ENCODE measurements at regions not wholly inside any gene's neighbourhood (a gene's known extent, or its start where the extent isn't known, plus 50 kb on each side); places are given as distances from the start of the nearest gene placed in this dataset.

DNA sequence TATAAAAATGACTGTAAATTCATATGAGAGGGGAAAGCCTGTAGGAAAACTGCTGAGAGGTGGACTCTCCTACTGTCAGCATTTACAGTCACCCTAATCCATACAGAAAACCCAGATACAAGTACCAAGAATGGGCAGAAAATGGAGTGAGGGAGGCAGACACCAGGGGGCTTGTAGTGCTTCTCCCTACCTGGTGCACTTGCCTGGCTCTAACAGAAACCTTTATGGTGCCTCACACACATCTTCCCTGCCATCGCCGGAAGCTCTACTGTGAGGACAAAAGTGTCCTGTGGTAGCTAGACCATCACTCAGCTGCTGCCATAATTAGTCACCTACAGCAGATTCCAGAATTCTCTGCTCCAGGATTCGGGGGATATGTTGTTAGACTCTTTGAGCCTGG is 441.3 kb downstream of the TFAP2B start:
- no peak for DNase-seq (ENCODE audit: low spot score)
- no peaks in the 10 kb centered on the region for H3K36me3 Mint-ChIP-seq (ENCODE audit: low read depth)
- H3K9me3 Mint-ChIP-seq, result no peaks in the 10 kb centered on the region
- no peak overlapping the region for H3K4me3 Mint-ChIP-seq
- no peaks in the 10 kb centered on the region for H3K27me3 Mint-ChIP-seq (ENCODE audit: low read depth)
- H3K4me1 Mint-ChIP-seq (ENCODE audit: low read depth), result no peaks in the 10 kb centered on the region
- H3K27ac Mint-ChIP-seq, result no peak overlapping the region

- Mint-ChIP-seq H3K27ac (no peak overlapping the region), H3K9me3 (no peaks in the 10 kb centered on the region), H3K4me3 (no peak overlapping the region), H3K4me1 (ENCODE audit: low read depth) (no peaks in the 10 kb centered on the region), H3K36me3 (ENCODE audit: low read depth) (no peaks in the 10 kb centered on the region), H3K27me3 (ENCODE audit: low read depth) (no peaks in the 10 kb centered on the region)
- DNase-seq (ENCODE audit: low spot score), result no peak
Measured at GRCh38 chr6:51261691-51262090, 443.0 kb downstream of the TFAP2B start.

GRCh38 chr6:51265426-51265825 is 446.8 kb downstream of the TFAP2B start:
- Mint-ChIP-seq H3K4me3 (no peak overlapping the region), H3K27ac (no peak overlapping the region), H3K27me3 (ENCODE audit: low read depth) (no peaks in the 10 kb centered on the region), H3K36me3 (ENCODE audit: low read depth) (no peaks in the 10 kb centered on the region), H3K9me3 (no peaks in the 10 kb centered on the region), H3K4me1 (ENCODE audit: low read depth) (no peaks in the 10 kb centered on the region)
- DNase-seq (ENCODE audit: low spot score), result no peak

- no peak for DNase-seq (ENCODE audit: low spot score)
- H3K27me3 Mint-ChIP-seq (ENCODE audit: low read depth), result no peaks in the 10 kb centered on the region
- H3K36me3 Mint-ChIP-seq (ENCODE audit: low read depth), result no peaks in the 10 kb centered on the region
- H3K9me3 Mint-ChIP-seq, result no peaks in the 10 kb centered on the region
- no peaks in the 10 kb centered on the region for H3K4me1 Mint-ChIP-seq (ENCODE audit: low read depth)
- H3K4me3 Mint-ChIP-seq, result no peak overlapping the region
- no peak overlapping the region for H3K27ac Mint-ChIP-seq
Measured at GRCh38 chr6:51266604-51267003, 447.9 kb downstream of the TFAP2B start.

DNA sequence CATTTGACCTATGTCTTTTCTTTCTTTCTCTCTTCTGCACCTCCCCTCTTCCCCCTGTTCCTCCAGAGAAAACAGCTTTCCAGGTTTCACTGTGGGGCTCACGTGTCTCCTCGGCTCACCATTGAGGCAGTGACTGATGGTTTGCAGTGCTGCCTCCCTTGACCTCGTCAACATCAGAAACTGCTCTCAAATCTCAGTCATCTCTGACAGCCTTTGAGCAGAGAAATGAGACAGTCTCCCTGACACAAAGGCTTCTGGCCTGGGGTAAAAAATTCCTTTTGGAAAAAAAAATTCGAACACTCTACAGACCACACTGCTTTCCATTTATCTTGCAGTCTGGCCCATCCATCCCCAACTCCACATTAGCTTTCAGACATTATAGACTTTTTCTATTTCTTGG is 450.0 kb downstream of the TFAP2B start:
- no peak overlapping the region for H3K4me3 Mint-ChIP-seq
- H3K4me1 Mint-ChIP-seq (ENCODE audit: low read depth), result no peaks in the 10 kb centered on the region
- no peaks in the 10 kb centered on the region for H3K27me3 Mint-ChIP-seq (ENCODE audit: low read depth)
- no peaks in the 10 kb centered on the region for H3K36me3 Mint-ChIP-seq (ENCODE audit: low read depth)
- no peaks in the 10 kb centered on the region for H3K9me3 Mint-ChIP-seq
- no peak overlapping the region for H3K27ac Mint-ChIP-seq
- DNase-seq (ENCODE audit: low spot score), result no peak

- no peak for DNase-seq (ENCODE audit: low spot score)
- Mint-ChIP-seq H3K9me3 (no peaks in the 10 kb centered on the region), H3K27ac (no peak overlapping the region), H3K4me1 (ENCODE audit: low read depth) (no peaks in the 10 kb centered on the region), H3K4me3 (no peak overlapping the region), H3K27me3 (ENCODE audit: low read depth) (no peaks in the 10 kb centered on the region), H3K36me3 (ENCODE audit: low read depth) (no peaks in the 10 kb centered on the region)
Measured at GRCh38 chr6:51269876-51270275, 451.2 kb downstream of the TFAP2B start.

DNA sequence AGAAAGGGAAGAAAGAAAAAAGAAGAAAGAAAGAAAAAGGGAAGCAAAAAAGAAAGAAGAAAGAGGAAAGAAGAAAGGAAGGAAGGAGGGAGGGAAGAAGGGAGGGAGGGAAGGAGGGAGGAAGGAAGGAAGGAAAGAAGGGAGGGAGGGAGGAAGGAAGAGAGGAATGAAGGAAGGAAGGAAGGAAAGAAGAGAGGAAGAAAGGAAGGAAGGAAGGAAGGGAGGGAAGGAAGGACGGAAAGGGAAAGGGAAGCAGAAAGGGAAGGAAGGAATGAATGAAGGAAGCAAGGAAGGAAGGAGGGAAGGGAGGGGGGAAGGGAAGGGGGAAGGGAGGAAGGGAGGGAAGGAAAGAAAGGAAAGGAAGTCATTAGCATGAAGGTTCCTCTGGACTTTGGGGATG is 452.9 kb downstream of the TFAP2B start:
- H3K9me3 Mint-ChIP-seq, result no peaks in the 10 kb centered on the region
- no peaks in the 10 kb centered on the region for H3K27me3 Mint-ChIP-seq (ENCODE audit: low read depth)
- no peaks in the 10 kb centered on the region for H3K36me3 Mint-ChIP-seq (ENCODE audit: low read depth)
- no peak overlapping the region for H3K27ac Mint-ChIP-seq
- H3K4me1 Mint-ChIP-seq (ENCODE audit: low read depth), result no peaks in the 10 kb centered on the region
- H3K4me3 Mint-ChIP-seq, result no peak overlapping the region
- DNase-seq (ENCODE audit: low spot score), result no peak

- H3K4me3 Mint-ChIP-seq, result no peak overlapping the region
- no peaks in the 10 kb centered on the region for H3K9me3 Mint-ChIP-seq
- no peak overlapping the region for H3K27ac Mint-ChIP-seq
- no peaks in the 10 kb centered on the region for H3K27me3 Mint-ChIP-seq (ENCODE audit: low read depth)
- no peaks in the 10 kb centered on the region for H3K4me1 Mint-ChIP-seq (ENCODE audit: low read depth)
- no peak for DNase-seq (ENCODE audit: low spot score)
- H3K36me3 Mint-ChIP-seq (ENCODE audit: low read depth), result no peaks in the 10 kb centered on the region
Measured at GRCh38 chr6:51273228-51273961, 454.7 kb downstream of the TFAP2B start.

GRCh38 chr6:51277474-51277873 is 458.8 kb downstream of the TFAP2B start:
- no peaks in the 10 kb centered on the region for H3K36me3 Mint-ChIP-seq (ENCODE audit: low read depth)
- no peak overlapping the region for H3K4me3 Mint-ChIP-seq
- no peaks in the 10 kb centered on the region for H3K27me3 Mint-ChIP-seq (ENCODE audit: low read depth)
- DNase-seq (ENCODE audit: low spot score), result no peak
- no peak overlapping the region for H3K27ac Mint-ChIP-seq
- H3K9me3 Mint-ChIP-seq, result no peaks in the 10 kb centered on the region
- no peaks in the 10 kb centered on the region for H3K4me1 Mint-ChIP-seq (ENCODE audit: low read depth)

DNA sequence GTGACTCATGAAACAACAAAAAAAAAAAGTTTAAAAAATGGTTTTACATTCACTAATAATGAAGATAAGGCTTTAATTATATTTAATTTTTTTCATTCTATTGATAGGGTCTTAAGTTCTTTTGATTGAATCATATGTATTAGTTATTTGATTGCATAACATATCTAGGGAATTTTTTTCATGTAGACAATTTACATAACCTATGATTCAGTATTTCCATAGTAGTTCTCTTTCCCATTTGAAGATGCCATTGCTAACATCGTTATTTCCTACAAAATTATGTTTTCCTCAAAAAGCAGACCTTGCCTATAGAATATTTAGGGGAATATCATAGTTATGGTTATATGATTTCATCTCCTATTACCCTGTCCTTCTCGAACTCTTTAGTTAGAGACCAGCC is 463.4 kb downstream of the TFAP2B start:
- no peak for DNase-seq (ENCODE audit: low spot score)
- Mint-ChIP-seq H3K9me3 (no peaks in the 10 kb centered on the region), H3K27me3 (ENCODE audit: low read depth) (no peaks in the 10 kb centered on the region), H3K4me1 (ENCODE audit: low read depth) (no peaks in the 10 kb centered on the region), H3K4me3 (no peak overlapping the region), H3K36me3 (ENCODE audit: low read depth) (no peaks in the 10 kb centered on the region), H3K27ac (no peak overlapping the region)

DNA sequence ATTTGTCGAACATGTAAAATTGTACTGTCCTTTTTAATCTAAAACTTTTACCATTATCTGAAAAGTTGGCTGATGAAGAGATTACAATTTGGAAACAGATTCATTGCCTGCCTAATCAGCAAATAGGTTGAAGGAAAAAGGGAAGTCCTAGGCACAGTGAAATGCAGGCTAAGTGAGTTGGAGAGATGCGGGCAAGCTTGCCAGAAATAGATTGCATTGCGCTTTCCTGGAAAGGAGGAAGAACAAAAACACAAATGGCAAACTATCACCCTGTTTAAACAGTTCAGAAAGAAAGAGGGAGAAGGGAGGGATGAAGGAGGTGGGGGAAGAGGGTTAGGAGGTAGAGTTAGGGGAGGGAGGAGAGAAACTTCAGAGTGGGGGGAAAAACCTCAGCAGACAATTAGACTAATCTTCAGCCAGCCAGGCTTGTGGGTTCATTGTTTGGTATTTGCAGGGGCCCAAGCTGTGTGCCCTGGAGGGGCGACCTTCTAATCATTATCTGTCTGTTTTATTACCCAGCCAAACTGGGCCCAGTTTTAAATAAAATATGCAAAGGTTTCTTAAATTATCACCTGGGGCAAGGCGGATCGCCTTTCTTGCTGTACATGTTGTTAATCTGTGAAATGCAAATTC is 465.2 kb downstream of the TFAP2B start:
- DNase-seq (ENCODE audit: low spot score), result no peak
- H3K36me3 Mint-ChIP-seq (ENCODE audit: low read depth), result no peaks in the 10 kb centered on the region
- H3K4me1 Mint-ChIP-seq (ENCODE audit: low read depth), result no peaks in the 10 kb centered on the region
- no peaks in the 10 kb centered on the region for H3K9me3 Mint-ChIP-seq
- H3K27me3 Mint-ChIP-seq (ENCODE audit: low read depth), result no peaks in the 10 kb centered on the region
- no peak overlapping the region for H3K4me3 Mint-ChIP-seq
- no peak overlapping the region for H3K27ac Mint-ChIP-seq

DNA sequence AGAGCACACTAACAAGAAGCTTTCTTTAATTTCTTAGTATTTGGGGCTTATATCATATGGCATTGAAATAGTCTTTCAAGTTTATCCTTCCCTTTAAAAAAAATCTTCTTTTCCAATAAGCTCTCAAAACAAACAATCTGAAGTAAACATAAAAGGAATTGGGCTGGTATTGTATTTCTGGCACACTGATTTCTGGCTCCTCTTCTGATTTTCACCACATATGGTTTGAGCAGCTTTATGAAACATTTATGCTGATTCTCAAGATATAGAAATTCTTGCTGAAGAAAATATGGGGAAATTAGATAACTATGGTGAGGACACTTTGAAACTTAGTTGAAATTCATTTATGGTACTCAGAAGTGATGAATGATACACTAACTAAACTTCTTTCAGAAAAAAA is 467.2 kb downstream of the TFAP2B start:
- H3K27ac Mint-ChIP-seq, result no peak overlapping the region
- no peaks in the 10 kb centered on the region for H3K4me1 Mint-ChIP-seq (ENCODE audit: low read depth)
- H3K9me3 Mint-ChIP-seq, result no peaks in the 10 kb centered on the region
- no peaks in the 10 kb centered on the region for H3K36me3 Mint-ChIP-seq (ENCODE audit: low read depth)
- no peaks in the 10 kb centered on the region for H3K27me3 Mint-ChIP-seq (ENCODE audit: low read depth)
- DNase-seq (ENCODE audit: low spot score), result no peak
- H3K4me3 Mint-ChIP-seq, result no peak overlapping the region

- Mint-ChIP-seq H3K36me3 (ENCODE audit: low read depth) (no peaks in the 10 kb centered on the region), H3K27ac (no peak overlapping the region), H3K4me3 (no peak overlapping the region), H3K4me1 (ENCODE audit: low read depth) (no peaks in the 10 kb centered on the region), H3K9me3 (no peaks in the 10 kb centered on the region), H3K27me3 (ENCODE audit: low read depth) (no peaks in the 10 kb centered on the region)
- DNase-seq (ENCODE audit: low spot score), result no peak
Measured at GRCh38 chr6:51289041-51289440, 470.4 kb downstream of the TFAP2B start.

DNA sequence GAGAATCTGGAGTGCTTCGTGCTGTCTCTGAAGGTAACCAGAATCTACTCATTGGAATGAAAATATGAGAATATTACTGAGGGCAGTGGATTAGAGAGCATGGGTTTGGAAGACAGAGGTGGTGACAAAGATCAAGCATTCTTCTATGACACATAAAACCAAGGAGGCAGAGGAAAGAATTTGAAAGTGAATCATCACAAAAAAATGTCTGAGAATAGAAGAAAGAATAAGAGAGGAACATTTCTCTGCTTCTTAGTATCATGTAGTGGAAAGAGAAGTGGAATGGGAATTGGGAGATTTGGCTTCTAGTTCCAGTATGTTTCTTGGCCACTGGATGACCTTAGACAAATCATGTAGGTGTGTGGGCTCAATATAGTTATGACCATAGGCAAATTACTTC is 474.0 kb downstream of the TFAP2B start:
- H3K27me3 Mint-ChIP-seq (ENCODE audit: low read depth), result no peaks in the 10 kb centered on the region
- no peaks in the 10 kb centered on the region for H3K36me3 Mint-ChIP-seq (ENCODE audit: low read depth)
- H3K4me3 Mint-ChIP-seq, result no peak overlapping the region
- no peaks in the 10 kb centered on the region for H3K9me3 Mint-ChIP-seq
- H3K4me1 Mint-ChIP-seq (ENCODE audit: low read depth), result no peaks in the 10 kb centered on the region
- no peak for DNase-seq (ENCODE audit: low spot score)
- no peak overlapping the region for H3K27ac Mint-ChIP-seq

Measured in T-helper 2 cell treated with Interferon-gamma antibody and Interleukin-4, amounts not matched to agents 5 μg/mL and 100 μg/mL, for 36 hours (primary cell).